DLD1 (cell line): ENCODE measurements at regions not wholly inside any gene's neighbourhood (a gene's known extent, or its start where the extent isn't known, plus 50 kb on each side); places are given as distances from the start of the nearest gene placed in this dataset.

Experiments used
- in situ Hi-C: cut with HindIII; loops from 2 replicates; pipeline ENCODE4 v1.10.0; 2017; ENCODE audit warnings: low sequenced_read_pairs

GRCh38 chr13:74005320-74006157 lies 128.7 kb downstream of the KLF12 start:
- in situ Hi-C loops = no loop called here

DNA sequence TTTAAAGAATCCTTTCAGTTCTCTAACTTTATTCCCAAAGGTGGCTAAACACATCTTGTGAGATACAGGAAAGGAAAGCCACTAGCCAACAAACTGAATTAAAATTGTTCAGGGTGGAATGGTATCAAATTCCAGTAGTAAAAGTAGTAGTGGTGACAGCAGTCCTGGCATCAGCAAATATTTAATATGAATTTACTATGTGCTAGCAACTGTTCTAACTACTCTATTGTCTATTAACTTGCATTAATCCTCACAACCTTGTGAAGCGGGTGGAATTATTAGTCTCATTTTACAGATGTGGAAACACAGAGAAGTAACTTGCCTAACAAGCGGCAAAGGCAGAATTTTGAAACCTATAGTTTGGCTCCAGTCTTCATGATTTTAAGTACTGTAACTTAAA lies 130.1 kb downstream of the KLF12 start:
- in situ Hi-C loops = no loop called here

GRCh38 chr13:74003374-74003773 lies 130.8 kb downstream of the KLF12 start:
- in situ Hi-C loops = no loop called here

DNA sequence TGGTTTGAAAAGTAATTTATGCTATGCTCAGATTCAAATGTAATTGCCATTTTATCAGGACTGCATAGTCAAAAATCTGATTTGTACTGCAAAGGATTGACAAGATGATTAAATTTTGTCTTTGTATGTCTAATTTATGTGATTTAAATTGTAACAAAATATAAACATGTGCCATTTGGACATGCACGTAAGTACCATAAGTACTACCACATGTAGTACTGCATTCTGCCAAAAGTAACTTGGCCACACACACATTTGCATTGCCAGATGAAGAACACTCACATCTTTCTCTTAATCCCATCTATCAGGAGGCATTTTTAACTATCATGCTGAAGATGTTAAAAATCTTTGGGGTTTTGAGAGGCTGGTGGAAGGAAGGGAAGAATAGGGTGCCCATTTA lies 133.3 kb downstream of the KLF12 start:
- in situ Hi-C loops = no loop called here

GRCh38 chr13:73998631-73999030 lies 135.6 kb downstream of the KLF12 start:
- in situ Hi-C loops = no loop called here

- in situ Hi-C loops = no loop called here
These were observed 136.2 kb downstream of the KLF12 start for GRCh38 chr13:73997964-73998363.

DNA sequence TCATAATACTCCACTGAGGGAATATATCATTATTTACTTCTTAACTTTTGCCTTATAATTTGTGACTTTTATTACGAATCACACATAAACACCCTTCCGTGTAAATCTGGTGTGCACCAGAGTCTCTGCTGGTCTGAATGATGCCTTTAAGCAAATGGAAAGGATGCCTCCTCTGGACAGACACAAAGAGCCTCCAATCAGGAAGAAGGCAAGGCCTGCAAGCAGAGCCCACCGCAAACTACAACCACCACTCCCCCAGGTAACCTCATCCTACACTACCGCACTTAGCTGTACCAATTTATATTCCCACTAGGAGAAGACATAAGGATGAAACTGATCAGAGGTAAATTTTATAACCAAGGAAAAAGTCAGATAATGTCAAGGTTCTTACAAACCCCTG lies 137.6 kb downstream of the KLF12 start:
- in situ Hi-C loops = no loop called here

- in situ Hi-C loops = no loop called here
These were observed 138.5 kb downstream of the KLF12 start for GRCh38 chr13:73995736-73996135.

DNA sequence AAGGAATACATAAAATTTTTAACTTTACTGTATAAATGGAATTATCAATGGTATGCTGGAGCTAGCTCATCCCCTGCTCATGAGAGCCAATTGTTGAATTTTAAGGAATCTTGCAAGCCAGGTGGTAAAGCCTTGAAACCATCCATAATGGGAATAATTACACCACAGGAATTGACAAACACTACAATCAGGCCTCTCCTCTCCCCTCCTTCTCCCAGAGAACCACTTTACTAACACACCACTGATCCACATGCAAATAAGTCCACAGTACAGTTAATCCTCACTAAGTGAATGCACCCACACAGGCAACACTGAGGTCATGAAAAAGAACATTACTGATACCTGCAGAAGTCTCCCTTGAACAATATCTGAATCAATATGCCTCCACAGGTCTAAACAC lies 140.5 kb downstream of the KLF12 start:
- in situ Hi-C loops = no loop called here

GRCh38 chr13:73991884-73992283 lies 142.3 kb downstream of the KLF12 start:
- in situ Hi-C loops = no loop called here

DNA sequence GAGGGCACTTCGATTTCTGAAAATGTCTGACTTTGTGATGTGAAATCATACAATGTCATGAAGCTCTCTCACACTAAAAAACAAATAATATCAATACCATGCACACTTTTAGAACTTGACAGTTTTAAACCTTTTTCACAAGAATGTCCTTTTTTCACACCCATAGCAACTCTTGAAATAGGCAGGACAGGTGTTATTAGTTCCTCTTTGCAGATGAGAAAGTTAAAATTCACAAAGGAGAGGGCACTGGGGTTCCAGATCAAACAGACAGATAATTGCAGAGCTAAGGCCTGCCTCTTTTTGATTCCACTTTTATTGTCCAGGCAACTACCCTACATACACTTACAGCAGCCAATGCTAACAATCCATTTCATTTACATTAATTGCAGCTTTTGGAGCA lies 142.8 kb downstream of the KLF12 start:
- in situ Hi-C loops = no loop called here

DNA sequence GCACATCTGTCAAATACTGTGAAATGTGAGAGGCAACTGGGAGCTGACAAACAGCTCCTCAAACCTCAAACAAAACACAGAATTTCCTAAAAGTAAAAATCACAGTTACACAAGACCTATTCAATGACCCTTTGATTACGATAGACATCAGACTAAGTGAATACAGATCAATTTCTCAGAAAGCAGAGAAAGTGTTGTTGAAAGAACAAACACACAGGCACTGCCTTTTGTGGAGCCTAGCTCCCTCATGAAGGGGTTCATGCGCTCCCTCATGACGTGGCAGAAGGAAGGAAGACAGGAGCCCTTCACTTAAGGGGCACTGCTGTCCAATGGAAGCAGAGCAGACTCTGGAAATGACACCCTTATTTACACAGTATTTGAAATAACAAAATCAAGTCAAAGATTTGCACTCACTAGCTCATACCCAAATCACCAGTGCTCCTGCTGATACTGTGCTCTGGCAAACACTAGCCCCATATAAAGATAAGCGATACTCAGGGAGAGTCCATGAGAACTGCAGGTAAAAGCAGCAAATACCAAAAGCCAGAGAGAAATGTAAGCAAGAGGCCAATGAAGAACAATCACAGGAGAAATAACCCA lies 144.9 kb downstream of the KLF12 start:
- in situ Hi-C loops = no loop called here

DNA sequence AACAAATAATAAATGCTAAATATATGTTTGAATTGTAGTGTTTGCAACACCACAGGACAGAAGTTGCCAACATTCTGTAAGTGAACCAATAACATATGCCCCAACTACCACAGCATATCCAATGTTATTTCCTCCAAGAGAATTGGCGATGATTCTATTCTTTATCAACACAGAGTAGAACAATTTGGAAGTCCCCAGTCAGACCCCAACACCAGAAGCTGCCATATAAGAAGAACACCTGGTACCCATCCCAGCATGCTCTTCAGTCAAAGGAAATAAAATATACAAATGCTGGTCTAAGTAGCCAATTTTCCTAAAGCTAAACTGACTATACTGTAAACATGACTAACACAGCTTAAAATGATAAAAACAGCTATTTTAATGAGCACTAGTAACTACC lies 145.7 kb downstream of the KLF12 start:
- in situ Hi-C loops = no loop called here

- in situ Hi-C loops = no loop called here
These were observed 146.6 kb downstream of the KLF12 start for GRCh38 chr13:73987618-73988017.

- in situ Hi-C loops = no loop called here
These were observed 148.4 kb downstream of the KLF12 start for GRCh38 chr13:73985783-73986182.

DNA sequence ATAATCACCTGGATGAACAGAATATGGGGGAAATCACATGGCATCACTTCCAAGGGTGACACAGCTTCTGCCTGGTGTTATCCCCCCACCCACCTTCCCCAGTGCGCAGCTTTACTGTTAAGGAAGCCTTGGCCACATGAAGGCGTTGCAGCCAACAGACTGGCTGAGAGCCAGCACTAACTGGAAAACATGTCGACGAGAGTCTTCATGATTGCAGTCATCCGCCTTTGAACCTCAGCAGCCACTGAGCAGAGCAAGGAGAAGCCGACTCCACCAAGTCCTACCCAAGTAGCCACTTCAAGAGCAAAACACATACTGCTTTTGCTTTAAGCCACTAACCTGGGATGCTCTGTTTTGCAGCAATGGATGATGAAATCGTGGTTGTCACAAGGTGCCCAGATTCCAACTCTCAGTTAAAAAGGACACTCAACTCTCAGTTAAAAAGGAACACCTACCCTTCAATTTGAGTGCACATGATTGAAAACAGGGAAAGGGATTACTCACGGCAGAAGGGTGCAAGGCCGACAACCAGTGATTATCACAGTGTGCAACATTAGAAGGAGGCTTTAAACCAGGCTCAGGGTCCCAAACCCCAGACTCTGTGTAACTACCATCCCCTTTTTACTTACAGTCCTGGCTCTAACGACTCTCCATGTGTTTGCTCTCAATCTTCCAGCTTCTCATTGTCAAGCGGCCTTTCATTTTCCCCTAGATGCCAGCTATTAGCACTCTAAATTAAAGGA lies 149.1 kb downstream of the KLF12 start:
- in situ Hi-C loops = no loop called here

- in situ Hi-C loops = no loop called here
These were observed 150.0 kb downstream of the KLF12 start for GRCh38 chr13:73984201-73984600.

GRCh38 chr13:73983109-73983508 lies 151.1 kb downstream of the KLF12 start:
- in situ Hi-C loops = no loop called here

DNA sequence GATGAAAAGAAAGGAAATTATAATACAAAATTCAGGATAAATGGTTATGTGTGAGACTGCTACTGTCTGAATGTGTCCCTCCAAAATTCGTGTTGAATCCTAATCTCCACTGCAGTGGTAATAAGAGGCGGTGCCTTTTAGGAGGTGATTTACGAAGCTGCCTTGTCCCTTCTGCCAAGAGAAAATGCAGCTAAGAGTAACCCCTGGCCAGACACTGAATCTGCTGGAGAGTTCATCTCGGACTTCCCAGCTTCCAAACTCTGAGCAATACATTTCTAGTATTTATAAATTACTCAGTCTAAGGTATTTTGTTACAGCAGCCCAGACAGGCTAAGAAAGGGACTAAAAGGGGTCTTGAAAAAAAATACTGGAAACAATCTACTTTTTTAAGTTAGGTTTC lies 152.6 kb downstream of the KLF12 start:
- in situ Hi-C loops = no loop called here

DNA sequence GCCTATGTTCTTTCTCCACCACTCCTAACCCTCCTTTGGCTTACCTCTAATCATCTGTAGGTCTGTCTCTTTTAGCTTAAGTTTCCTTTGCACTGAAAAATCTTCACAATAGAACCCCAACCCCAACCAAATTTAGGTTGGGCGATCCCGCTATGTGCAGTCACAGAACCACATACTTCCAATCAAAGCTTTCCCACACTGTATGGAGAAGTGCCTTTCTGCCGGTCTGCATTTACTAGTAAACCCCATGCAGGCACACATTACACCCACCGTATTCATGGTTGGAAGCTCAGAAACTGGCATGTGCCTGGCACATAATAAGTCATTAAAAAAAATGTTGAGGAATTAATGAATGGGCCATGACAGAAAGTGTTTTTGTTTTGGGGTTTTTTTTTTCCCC lies 158.4 kb downstream of the KLF12 start:
- in situ Hi-C loops = no loop called here

- in situ Hi-C loops = no loop called here
These were observed 160.2 kb downstream of the KLF12 start for GRCh38 chr13:73974051-73974450.

DNA sequence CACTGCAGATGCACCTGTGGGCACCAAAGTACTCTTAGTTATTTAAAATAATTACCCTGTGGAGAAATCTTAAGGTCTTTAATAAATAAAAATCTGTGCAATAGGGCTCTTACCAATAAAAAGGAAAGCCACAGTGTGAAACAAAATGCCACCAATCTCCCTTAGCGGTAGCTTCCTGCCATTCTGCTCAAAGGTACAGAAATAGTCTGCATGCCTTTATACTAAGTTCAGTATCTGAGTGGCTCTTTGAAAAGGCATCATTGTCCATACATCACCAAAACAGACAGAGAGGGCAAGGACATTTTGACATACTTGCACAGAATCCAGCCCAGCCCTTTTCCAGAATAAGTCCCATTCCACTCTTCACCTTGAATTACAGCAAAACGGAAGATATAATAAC lies 161.0 kb downstream of the KLF12 start:
- in situ Hi-C loops = no loop called here
